GM21576 (cell line): ENCODE measurements at regions not wholly inside any gene's neighbourhood (a gene's known extent, or its start where the extent isn't known, plus 50 kb on each side); places are given as distances from the start of the nearest gene placed in this dataset.
"Not testable (repeated sequence)": the region's sequence is repeated elsewhere in the genome, so short reads cannot be mapped to it uniquely, and the experiment has no call there.

Experiments used
- ATAC-seq: cut with Tn5 transposase; IDR thresholded peaks from one replicate; pipeline ENCODE4 v1.9.1; 2021; ENCODE audit warnings: mild to moderate bottlenecking, moderate library complexity; ENCODE audit not compliant: unreplicated experiment

DNA sequence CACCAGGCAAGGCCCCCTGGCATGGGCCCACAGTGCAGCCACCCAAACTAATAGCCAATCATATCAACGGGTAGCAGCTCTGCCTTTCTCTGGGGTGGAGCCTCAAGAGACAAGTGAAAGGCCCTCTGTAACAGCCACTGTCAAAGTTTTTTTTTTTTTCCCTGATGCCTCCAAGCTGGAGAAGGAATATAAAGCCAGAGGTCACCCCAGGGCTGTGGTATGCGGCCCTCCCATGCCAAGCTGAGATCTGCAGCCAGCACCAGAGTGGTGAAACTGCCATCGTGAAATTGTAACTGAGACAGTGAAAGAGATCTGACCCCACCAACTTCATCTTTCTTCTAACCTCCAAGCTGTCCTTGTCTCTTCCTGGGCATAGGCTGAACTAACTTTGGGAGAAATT is 407.0 kb downstream of the KLHL4 start:
- no peak for ATAC-seq

DNA sequence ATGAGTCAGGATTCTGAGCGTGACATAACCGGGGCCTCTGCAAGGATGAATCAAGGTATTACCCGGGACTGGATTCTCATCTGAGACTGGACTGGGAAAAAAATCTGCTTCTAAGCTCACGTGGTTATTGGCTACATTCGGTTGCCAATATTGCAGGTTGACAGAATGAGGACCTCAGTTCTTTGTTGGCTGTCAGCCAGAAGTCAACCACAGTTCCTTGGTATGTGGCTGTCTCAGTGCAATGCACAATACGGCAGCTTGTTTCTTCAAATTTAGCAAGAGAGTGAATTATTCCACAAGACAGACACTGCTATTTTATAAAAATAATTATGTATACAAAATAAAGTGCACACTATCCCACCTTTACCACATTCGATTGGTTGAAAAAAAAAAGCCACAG is 424.2 kb downstream of the KLHL4 start:
- ATAC-seq = no peak

DNA sequence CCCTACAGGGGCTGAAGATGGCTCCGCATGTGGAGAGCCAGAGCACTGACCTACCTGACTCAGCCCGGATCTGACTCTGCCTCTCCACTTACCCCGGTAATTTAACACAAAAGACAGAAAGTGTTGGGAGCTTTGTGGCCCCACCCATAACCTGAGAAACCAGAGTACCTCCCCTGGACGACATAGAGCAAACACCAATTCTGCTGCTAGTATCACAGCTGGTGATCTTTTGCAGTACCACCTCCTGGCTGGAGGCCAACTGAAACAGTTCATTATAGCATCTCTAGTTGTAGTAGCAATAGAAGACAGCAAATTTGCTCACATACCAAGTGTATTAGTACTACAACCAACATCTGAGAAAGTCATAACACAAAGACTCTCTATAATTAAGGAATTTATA is 443.9 kb downstream of the KLHL4 start:
- no peak for ATAC-seq

DNA sequence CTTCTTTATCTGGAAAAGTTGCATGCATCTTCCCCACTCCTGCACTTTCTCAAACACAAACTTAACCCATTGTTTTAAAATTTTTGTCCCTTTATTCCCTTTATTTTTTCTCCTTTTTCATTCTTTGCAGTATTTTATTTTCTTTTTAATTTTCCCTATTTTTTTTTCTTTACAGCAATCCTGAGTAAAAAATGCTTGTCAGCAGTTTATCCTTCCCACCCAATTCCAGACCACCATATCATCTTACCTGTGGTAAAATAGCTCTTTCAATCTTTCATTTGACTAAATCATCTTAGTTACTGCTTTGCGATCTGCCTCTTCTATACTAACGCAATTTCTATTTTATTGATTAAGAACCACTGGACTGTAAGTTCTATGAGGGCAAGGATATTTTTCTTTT is 450.5 kb downstream of the KLHL4 start:
- ATAC-seq = no peak

DNA sequence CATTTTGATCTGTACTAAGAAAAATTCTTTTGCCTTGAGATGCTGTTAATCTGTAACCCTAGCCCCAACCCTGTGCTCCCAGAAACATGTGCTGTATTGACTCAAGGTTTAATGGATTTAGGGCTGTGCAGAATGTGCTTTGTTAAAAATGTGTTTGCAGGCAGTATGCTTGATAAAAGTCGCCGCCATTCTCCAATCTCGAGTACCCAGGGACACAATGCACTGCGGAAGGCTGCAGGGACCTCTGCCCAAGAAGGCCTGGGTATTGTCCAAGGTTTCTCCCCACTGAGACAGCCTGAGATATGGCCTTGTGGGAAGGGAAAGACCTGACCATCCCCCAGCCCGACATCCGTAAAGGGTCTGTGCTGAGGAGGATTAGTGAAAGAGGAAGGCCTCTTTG is 454.5 kb downstream of the KLHL4 start:
- not testable (repeated sequence) for ATAC-seq

DNA sequence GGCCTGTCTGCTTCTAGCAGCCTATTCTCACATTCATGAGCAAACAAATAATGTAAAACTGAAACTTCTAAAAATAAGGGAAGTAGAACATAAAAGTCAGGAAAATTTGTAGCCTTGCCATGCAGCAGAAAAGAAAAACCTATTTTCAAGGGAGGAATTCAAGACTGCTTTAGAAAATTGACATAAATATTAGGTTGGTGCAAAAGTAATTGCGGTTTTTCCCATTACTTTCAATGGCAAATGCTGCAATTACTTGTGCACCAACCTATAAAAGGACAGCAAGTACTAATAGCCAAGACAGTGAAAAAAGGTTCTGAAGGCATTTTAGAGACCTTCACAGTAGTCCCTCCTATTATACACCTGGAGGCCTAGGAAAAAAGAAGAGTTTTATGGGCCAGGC is 457.8 kb downstream of the KLHL4 start:
- no peak for ATAC-seq

DNA sequence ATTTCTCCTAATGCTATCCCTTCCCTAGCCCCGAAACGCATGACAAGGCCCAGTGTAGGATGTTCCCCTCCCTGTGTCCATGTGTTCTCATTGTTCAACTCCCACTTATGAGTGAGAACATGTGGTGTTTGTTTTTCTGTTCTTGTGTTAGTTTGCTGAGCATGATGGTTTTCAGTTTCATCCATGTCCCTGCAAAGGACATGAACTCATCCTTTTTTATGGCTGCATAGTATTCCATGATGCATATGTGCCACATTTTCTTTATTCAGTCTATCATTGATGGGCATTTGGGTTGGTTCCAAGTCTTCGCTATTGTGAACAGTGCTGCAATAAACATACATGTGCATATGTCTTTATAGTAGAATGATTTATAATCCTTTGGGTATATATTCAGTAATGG is 490.3 kb downstream of the KLHL4 start:
- ATAC-seq = not testable (repeated sequence)

DNA sequence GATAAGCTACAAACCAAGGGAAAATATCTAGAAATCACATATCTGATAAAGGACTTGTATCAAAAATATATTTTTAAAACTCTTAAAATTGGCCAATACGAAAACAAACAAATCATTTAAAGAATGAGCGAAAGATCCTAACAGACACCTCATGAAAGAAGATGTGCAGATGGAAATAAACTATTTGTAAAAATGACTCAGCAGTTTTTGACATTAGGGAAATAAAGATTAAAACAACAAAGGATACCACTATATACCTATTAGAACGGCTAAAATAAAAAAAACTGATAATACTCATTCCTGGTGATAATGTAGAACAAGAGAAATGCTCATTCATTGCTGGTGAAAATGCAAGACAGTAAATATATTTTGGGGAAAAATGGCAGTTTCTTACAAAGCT is 506.4 kb downstream of the KLHL4 start:
- ATAC-seq = no peak

DNA sequence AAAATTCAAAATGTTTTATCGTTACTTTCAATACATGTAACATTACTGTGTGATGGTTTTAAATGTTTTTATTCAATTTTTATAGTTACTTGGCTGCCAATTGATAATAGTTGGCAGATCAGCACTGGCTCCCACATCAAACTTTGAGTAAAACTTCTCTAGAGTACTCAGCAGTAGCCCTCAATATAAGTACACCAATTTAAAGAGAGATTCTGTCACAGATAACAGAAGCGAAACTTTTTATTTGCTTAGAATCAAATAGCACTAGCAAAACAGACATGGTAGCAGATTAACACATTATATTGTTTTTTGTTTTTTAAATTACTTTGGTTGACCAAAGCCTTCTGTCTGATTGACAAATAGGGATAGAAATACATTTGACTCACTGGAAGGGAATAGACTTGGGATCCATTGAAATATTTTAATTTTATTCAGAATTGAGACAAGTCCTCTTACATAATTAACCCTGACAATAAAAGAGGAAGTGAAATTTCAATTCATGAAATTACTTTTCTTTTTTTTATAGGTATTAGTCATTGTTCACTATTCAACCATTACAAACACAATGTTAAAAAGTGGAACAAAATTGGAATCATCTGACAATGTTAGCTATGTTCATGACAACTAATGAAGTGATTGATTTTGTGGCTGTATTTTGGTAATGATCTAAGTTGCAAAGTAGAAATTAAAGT is 554.9 kb downstream of the KLHL4 start:
- no peak for ATAC-seq

DNA sequence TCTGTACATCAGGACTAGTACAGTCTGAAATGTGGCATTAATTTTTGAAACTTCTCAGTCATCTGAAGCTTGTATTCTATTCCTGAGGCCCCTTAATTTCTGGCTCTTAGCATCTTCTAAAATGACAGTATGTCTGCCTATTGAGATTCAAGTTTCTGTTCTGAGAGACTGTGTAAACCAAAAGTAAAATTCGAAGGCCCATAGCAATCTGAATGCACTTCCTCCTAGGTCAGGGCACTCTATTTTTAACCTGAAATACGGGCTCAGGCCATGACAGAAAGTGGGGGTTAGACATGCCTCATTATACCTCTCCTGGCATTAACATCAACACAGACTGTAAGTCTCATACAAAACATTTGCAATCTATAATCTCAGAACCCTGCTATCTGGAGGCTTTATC is 584.4 kb downstream of the KLHL4 start:
- no peak for ATAC-seq

DNA sequence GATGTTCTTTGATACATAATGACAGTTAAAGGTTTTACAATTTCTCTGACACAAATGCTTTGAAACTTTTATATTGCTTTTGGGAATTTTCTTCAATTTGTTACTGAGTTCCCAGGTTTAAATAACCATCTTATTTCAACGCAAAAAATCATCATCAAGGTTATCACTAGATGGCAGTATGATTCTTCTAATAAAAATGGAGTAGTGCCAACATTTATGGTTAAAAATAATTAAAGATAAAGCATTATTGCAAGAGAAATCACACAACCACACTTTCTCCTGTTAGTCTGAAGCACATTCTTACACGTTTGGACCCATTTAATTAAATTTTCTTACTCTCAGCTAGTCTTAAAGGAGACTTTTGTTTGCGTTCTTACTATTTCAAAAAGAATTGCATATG is 611.3 kb upstream of the CPXCR1 start:
- no peak for ATAC-seq

DNA sequence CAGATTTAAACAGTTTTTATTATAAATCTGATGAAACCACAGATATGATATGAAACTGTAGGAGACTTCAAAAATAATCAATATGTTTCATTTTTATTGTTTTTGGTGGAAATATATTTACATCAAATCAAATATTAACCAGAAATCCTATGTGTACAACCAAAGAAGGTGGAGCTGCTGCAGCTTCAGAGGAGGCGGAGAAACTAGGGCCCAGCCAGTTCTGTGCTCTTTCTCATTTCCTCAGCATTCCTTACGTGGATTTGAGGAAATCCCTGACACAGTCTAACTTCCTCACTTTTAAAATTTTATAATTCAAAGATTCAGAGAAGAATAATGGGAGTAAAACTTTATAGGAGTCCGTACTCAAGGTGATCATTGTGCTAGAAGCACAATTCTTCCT is 610.7 kb upstream of the CPXCR1 start:
- no peak for ATAC-seq

DNA sequence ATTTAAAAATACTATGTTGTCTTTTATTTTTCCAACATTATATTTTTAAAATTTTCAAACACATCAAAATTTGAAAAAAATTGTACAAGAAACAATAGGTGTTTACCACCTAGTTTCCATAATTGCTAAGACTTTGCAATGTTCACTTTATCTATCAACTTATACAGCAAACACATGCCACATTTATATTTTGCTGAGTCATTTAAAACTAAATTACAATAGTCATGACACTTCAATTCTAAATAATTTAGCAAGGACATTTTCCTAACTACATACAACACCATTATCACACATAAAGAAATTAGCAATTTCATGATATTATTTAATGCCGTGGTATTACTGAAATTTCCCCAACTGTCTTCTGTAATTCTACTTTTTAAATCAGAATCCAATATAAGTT is 600.4 kb upstream of the CPXCR1 start:
- ATAC-seq = no peak

DNA sequence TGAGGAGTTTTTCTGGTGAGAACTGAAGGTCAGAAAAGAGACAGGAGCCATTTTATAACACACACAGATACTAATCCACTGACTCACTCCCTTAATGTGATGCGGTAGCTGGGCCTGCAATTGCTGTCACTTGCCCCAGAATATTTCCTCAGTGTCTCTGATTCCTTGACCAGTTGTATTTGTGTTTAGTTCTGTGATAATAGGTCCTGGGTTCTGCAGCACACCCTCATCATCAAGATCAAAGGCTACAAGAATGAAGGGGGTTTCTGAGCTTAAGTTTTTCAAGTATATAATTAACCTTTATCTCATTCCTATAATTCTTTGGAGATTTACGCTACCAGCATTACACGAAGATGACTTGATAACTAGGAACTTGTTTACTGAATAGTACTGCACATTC is 576.5 kb upstream of the CPXCR1 start:
- ATAC-seq = no peak

DNA sequence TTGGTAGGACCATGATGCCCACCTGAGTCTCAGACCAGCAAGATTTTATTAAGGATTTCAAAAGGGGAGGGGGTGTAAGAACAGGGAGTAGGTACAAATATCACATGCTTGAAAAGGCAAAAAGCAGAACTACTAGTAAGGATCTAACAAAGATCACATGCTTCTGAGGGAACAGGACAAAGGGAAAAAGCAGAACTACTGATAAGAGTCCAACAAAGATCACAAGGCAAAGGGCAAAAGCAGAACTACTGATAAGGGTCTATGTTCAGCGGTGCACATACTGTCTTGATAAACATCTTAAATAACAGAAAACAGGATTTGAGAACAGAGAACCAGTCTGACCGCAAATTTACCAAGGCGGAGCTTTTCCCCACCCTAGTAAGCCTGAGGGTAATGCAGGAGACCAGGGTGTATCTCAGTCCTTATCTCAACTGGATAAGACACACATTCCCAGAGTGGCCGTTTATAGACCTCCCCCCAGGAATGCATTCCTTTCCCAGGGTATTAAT is 573.0 kb upstream of the CPXCR1 start:
- not testable (repeated sequence) for ATAC-seq

DNA sequence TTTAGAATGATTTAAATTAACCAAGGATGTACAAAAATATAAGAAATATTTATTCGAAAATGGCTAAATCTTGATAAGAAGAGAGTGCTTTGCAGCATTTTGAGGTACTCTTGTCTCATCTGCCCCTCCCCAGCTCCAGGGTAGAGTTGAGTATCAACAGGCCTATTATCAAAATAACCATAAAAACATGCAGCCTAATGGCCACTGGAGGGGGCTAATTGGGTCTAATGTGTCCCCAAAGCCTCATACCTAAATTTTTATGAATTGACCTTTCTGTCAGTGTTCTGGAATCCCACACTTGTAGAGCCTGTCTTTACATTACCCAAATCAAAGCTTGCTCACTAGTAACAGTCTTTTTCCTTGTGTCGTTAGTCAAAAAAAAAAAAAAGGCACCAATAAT is 544.9 kb upstream of the CPXCR1 start:
- no peak for ATAC-seq

DNA sequence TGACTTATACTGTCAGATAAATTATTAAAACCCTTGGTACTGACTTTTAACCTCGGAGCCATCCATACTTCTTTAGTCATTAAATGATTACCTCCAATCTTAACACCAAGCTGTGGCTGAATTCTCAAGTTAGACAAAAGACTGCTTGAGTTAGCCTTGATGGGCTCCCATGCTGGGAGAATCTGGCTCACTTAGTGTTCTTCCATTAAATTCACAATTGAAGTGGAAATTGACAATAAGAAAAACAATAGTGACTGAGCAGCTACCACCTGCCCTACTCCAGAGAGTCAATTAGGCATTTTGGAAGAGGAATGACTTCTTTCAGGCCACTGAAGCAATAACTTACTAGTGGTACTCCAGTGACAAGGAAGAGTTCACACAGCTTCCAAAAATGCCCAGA is 503.0 kb upstream of the CPXCR1 start:
- ATAC-seq = no peak

DNA sequence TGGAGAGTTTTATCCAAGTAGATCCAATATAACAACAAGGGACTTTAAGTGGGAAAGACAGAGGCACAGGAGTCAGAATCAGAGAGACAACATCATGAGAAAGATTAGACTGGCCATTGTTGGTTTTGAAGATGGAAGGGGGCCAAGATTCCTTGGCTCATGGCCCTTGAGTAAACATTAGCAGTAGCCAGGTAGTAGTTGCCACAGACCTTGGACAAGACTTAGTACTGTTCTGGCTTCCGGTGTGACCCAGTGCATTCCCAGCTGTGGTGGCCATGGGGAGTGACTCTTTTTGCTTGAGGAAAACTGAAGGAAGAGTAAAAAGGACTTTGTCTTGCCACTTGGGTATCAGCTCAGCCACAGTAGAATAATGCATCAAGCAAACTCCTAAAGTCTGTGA is 462.2 kb upstream of the CPXCR1 start:
- no peak for ATAC-seq

DNA sequence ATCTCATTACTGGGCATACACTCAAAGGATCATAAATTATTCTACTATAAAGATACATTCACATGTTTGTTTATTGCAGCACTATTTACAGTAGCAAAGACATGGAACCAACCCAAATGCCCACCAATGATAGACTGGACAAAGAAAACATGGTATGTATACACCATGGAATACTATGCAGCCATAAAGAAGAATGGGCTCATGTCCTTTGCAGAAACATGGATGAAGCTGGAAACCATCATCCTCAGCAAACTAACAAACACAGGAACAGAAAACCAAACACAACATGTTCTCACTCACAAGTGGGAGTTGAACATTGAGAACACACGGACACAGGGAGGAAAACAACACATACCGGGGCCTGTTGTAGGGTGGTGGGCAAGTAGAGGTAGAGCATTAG is 433.1 kb upstream of the CPXCR1 start:
- not testable (repeated sequence) for ATAC-seq

DNA sequence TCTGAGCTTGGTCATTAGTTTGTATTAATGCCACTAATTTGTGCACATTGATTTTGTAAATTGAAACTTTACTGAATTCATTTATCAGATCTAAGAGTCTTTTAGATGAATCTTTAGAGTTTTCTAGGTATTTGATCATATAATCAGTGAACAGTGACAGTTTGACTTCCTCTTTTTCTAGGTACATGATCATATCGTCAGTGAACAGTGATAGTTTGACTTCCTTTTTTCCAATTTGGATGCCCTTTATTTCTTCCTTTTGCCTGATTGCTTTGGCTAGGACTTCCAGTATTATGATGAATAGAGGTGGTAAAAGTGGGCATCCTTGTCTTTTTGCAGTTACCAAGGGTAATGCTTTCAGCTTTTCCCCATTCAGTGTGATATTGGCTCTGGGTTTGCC is 421.4 kb upstream of the CPXCR1 start:
- no peak for ATAC-seq

DNA sequence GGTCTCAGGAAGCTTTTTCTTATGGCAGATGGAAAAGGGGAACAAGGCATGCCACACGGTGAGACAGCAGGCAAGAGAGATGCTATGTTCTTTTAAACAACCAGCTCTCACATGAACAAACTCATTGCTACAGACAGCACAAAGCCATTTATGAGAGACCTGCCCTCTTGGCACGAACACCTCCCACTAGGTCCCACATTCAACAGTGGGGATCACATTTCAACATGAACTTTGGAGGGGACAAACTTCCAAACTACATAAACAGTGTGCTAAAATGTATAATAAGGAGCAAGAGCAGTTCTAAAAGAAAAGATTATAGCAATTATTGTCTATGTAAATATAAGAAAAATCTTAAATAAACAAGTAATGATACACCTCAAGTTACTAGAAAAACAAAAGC is 391.8 kb upstream of the CPXCR1 start:
- ATAC-seq = no peak

DNA sequence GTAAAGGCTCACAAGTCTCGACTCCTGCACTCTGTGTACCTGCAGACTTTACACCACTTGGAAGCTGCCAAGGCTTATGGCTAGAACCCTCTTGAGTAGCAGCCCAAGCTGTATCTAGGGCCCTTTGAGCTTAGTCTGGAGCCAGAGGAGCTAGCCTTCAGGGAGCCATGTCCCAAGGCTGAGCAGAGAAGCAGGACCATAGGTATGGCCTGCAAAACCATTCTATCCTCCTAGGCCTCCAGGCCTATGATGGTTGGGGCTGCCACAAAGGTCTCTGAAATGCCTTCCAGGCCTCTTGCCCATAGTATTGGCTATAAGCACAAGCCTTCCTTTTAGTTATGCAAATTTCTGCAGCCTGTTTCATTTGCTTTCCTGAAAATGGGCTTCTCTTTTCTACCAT is 380.7 kb upstream of the CPXCR1 start:
- ATAC-seq = no peak

DNA sequence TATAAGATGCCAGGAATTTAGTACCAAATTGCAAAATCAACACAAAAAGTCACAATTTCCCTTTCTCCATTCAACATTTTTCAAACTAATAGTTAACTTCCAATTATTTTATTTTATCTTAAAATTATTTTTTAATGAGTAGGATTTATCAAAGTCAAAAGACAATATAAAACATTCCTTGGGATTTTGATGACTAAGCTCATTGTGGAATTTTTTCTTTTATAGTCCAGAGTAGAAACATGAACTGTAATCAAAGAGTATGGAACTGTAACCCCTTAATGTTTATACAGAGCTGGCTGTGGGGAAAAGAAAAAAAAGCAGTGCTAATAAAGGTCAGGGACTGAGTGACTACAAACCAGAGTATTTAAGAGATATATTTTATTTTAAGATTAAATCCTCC is 368.6 kb upstream of the CPXCR1 start:
- no peak for ATAC-seq
